EH (cell line): ENCODE measurements at regions not wholly inside any gene's neighbourhood (a gene's known extent, or its start where the extent isn't known, plus 50 kb on each side); places are given as distances from the start of the nearest gene placed in this dataset.

ENCODE experiments used
- DNase-seq: peaks from one replicate; pipeline ENCODE4 v3.0.0-alpha.2; 2015; ENCODE audit warnings: low read depth

DNA sequence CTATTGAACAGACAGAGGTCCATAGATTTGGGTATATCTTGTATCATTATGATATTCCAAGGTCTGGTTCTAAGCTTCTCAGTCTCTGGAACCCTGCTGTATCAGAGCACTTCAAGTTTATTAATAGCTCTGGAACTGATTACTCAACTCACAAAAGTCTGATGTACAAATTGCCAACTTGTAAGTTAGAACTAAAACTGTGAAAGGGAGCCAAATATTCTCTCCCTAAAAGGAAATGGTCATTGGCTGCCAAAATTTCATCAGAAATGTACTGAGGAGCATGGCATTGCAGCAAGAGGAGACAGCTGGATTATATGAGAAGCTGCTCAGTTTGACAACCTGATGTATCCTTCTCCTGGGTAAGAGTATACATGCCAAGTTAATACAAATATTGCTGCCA is 828.8 kb upstream of the SEL1L start:
- DNase-seq: no peak

DNA sequence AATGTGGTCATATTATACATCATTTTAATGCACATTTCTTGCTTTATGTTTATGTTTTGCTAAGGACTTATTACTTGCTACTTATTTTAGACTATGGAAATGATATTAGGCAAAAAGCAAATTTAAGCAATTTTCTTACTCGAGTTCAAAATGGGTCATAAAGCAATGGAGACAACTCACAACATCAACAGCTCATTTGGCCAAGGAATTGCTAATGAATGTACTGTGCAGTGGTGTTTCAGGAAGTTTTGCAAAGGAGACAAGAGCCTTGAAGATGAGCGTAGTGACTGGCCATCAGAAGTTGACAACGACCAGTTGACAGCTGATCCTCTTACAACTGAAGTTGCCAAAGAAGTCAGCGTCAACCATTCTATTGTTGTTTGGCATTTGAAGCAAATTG is 831.8 kb upstream of the SEL1L start:
- no peak for DNase-seq

DNA sequence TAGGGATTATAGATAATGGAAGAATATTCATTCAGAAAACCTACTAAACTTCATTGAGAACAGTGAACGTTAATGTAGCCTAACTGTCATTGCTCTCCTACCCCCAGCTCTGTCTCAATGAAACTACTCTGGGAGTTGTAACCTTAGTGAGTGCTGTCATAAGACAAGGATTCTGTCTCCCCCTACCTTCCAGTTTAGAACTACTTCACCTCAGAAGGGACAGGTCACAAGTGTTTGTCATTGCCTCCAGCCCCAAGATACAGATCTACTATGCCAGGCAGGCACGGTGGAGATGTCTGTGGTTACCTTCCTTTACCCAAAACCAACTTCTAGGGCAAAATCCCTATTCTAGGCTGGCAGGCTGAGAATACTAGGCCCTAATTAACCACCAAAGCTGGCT is 833.1 kb upstream of the SEL1L start:
- no peak for DNase-seq

DNA sequence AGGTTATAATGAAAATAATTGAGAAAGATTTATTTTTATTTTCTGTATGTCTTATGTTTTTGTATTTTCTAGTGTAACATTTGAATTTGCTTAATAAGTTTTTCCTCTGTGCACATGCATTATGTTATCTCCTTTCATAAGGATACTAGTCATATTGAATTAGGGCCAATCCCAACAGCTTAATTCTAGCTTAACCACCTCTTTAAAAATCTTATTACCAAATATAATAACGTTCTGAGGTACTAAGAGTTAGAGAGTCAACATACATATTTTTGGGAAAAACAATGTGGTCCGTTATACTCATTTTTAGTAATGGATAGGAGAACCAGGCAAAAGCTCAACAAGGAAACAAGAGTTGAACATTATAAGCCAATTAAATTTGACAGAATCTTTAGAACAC is 845.6 kb upstream of the SEL1L start:
- DNase-seq: no peak

GRCh38 chr14:82385048-82385447 is 851.4 kb upstream of the SEL1L start:
- no peak for DNase-seq

GRCh38 chr14:82387699-82388098 is 854.0 kb upstream of the SEL1L start:
- DNase-seq: no peak

GRCh38 chr14:82388488-82388887 is 854.8 kb upstream of the SEL1L start:
- DNase-seq: no peak

GRCh38 chr14:82390586-82390985 is 856.9 kb upstream of the SEL1L start:
- no peak for DNase-seq

- no peak for DNase-seq
Measured at GRCh38 chr14:82394916-82395315, 861.3 kb upstream of the SEL1L start.

- DNase-seq: no peak
Measured at GRCh38 chr14:82398256-82398655, 864.6 kb upstream of the SEL1L start.

- DNase-seq: no peak
Measured at GRCh38 chr14:82403987-82404386, 870.3 kb upstream of the SEL1L start.

- no peak for DNase-seq
Measured at GRCh38 chr14:82410064-82410463, 876.4 kb upstream of the SEL1L start.

GRCh38 chr14:82411298-82411697 is 877.6 kb upstream of the SEL1L start:
- DNase-seq: no peak

DNA sequence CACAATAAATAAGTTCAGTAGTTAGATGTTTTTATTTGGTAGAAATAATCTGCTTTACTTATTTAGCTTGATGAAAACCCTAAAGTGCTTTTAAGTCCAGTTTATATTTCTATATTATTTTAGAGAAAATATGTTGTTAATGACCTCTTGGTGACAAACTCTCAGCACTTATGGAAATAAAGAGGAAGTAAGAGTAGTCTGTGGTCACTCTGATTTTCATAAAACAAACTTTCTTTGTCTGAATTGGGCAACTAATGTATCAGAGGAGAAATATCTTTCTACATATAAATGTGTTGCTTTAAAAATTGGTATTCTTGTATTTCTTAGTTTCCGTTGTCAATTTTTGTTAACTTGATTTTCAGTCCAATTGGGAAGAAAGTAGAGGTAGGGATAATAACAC is 878.9 kb upstream of the SEL1L start:
- DNase-seq: no peak

DNA sequence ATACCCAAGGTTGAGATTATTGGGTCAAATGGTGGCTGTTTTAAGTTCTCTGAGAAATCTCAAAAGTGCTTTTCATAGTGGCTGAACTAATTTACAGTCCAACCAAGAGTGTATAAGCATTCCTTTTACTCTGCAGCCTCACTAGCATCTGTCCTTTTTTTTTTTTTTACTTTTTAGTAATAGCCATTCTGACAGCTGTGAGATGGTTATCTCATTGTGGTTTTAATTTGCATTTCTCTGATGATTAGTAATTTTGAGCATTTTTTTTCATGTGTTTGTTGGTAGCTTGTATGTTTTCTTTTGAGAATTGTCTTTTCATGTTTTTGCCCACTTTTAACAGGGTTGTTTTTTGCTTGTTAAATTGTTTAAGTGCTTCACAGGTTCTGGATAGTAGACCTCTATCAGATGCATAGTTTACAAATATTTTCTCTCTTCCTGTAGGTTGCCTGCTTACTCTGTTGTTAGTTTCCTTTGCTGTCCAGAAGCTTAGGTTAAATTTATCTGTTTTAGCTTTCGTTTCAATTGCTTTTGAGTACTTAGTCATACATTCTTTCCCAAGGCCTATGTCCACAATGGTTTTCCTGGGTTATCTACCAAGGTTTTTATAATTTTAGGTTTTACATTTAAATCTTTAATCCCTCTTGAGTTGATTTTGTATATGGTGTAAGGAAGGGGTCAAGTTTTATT is 881.3 kb upstream of the SEL1L start:
- no peak for DNase-seq

DNA sequence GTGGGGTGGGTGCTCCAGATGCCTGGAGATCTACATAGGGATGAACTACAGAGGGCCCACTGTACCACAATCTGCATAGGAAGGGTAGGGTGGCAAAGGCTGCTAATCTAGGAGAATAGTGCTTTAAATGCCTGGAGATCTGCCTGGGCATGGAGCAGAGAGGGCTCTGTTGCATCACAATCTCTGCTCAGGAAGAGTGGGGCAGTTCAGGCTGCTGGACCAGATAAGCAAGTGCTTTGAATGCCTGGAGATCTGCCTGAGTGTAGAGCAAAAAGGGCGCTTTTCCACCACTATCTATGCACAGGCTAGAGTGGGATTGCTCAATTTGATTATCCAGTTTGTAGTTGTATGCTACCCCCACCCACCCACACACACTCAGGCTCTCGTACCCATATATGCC is 886.3 kb upstream of the SEL1L start:
- no peak for DNase-seq

GRCh38 chr14:82420871-82421270 is 887.2 kb upstream of the SEL1L start:
- no peak for DNase-seq

GRCh38 chr14:82421286-82421685 is 887.6 kb upstream of the SEL1L start:
- DNase-seq: no peak

DNA sequence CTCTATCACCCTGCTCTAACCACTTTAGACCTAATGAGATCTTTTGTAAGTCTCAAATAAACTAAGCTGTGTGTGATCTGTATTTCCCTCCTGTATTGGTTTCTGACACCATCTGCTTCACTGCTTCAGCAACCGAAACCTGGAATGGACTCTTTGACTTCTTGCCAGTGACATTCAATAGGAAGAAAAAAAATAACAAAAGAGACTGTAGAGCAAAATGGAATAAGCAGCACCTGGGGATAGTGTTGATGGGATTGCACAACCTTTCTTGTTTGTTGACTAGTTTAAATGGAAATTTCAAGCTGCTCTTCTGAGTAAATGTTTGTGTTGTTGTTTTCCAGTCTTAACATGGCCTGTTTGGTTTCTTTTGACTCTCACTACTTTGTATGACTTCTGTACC is 888.6 kb upstream of the SEL1L start:
- DNase-seq: no peak

DNA sequence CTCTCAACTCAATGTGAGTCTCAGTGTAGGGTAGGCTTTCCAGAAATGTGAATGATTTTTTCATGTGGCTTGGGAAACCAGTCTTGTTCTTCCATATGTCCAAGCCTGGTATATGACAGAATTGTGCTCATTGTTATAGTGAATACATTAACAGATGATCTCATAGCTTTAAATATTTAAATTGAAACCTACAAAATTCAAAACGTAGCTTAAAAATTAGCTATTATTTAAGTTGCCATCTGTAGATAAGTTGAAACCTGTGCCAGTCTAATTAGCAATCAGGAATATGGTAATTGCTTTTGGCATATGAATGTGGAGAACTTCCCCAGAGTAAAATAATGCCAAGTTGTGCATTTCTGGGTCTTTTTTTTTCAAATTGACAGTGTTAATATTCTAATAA is 891.6 kb upstream of the SEL1L start:
- DNase-seq: no peak

GRCh38 chr14:82431031-82431430 is 897.4 kb upstream of the SEL1L start:
- DNase-seq: no peak

- no peak for DNase-seq
Measured at GRCh38 chr14:82432301-82433105, 898.9 kb upstream of the SEL1L start.

- no peak for DNase-seq
Measured at GRCh38 chr14:82438436-82438835, 904.8 kb upstream of the SEL1L start.

GRCh38 chr14:82441270-82441669 is 907.6 kb upstream of the SEL1L start:
- DNase-seq: no peak
